GM23248 (cell line): ENCODE measurements at regions not wholly inside any gene's neighbourhood (a gene's known extent, or its start where the extent isn't known, plus 50 kb on each side); places are given as distances from the start of the nearest gene placed in this dataset. TPM values are rescaled to one million over a fixed set of nuclear protein-coding genes. Genes with fewer than 3 reads are reported as not detected.

Source experiments
- DNase-seq: peaks from one replicate; pipeline ENCODE4 v3.0.0-alpha.2; 2015
- H2AFZ ChIP-seq: fragments of 200-600 bp; sonication (generic); 2 replicates; pipeline ENCODE4 v1.6.1; 2016; ENCODE audit warnings: antibody characterized with exemption
- H3F3A ChIP-seq: fragments of 200-600 bp; sonication (generic); 2 replicates; pipeline ENCODE4 v1.6.1; 2016; ENCODE audit warnings: mild to moderate bottlenecking, antibody characterized with exemption, mixed run types; ENCODE audit not compliant: insufficient read depth
- H3K27ac ChIP-seq: fragments of 200-600 bp; sonication (generic); 2 replicates; pipeline ENCODE4 v1.5.1; 2016; ENCODE audit warnings: mild to moderate bottlenecking
- H3K27me3 ChIP-seq: fragments of 200-600 bp; sonication (generic); replicated peaks from 2 replicates; pipeline ENCODE4 v1.6.1; 2016; ENCODE audit warnings: mild to moderate bottlenecking; ENCODE audit not compliant: insufficient read depth
- H3K36me3 ChIP-seq: fragments of 200-600 bp; sonication (generic); 2 replicates; pipeline ENCODE4 v1.6.1; 2016; ENCODE audit warnings: low read depth, mild to moderate bottlenecking
- H3K4me1 ChIP-seq: fragments of 200-600 bp; sonication (generic); 2 replicates; pipeline ENCODE4 v1.6.1; 2016; ENCODE audit warnings: mild to moderate bottlenecking; ENCODE audit not compliant: insufficient read depth
- H3K4me2 ChIP-seq: fragments of 200-600 bp; sonication (generic); one replicate; pipeline ENCODE4 v1.6.1; 2016; ENCODE audit warnings: mild to moderate bottlenecking; ENCODE audit not compliant: unreplicated experiment
- H3K4me3 ChIP-seq: fragments of 200-600 bp; sonication (generic); 2 replicates; pipeline ENCODE4 v1.5.1; 2016; ENCODE audit warnings: mild to moderate bottlenecking
- H3K79me2 ChIP-seq: fragments of 200-600 bp; sonication (generic); 2 replicates; pipeline ENCODE4 v1.6.1; 2016; ENCODE audit warnings: mild to moderate bottlenecking; ENCODE audit not compliant: insufficient read depth
- H3K9ac ChIP-seq: fragments of 200-600 bp; sonication (generic); 2 replicates; pipeline ENCODE4 v1.6.1; 2016; ENCODE audit warnings: mild to moderate bottlenecking
- H3K9me2 ChIP-seq: fragments of 200-600 bp; sonication (generic); 2 replicates; pipeline ENCODE4 v1.6.1; 2016; ENCODE audit warnings: mixed run types, mild to moderate bottlenecking, moderate library complexity; ENCODE audit not compliant: insufficient read depth
- H3K9me3 ChIP-seq: fragments of 200-600 bp; sonication (generic); one replicate; pipeline ENCODE4 v1.6.1; 2017; ENCODE audit warnings: low read depth
- H4K20me1 ChIP-seq: fragments of 200-600 bp; sonication (generic); 2 replicates; pipeline ENCODE4 v1.6.0; 2016; ENCODE audit not compliant: insufficient read depth
- EZH2 ChIP-seq: fragments of 200-600 bp; sonication (generic); IDR thresholded peaks from 2 replicates; pipeline ENCODE4 v1.6.1; 2018; ENCODE audit warnings: antibody characterized with exemption, mild to moderate bottlenecking; ENCODE audit not compliant: insufficient read depth, poor library complexity, severe bottlenecking
- EZH2phosphoT487 ChIP-seq: fragments of 200-600 bp; sonication (generic); IDR thresholded peaks from 2 replicates; pipeline ENCODE4 v1.6.1; 2018; ENCODE audit warnings: antibody characterized with exemption, moderate library complexity, mild to moderate bottlenecking, low read depth; ENCODE audit not compliant: insufficient read depth
- WGBS, 2 experiments: methylation state at CpG; one replicate each; pipeline ENCODE4 v1.1.6; 2015 to 2017; ENCODE audit warnings: low lambda C conversion rate in 2 of 2, low coverage in 1 of 2; ENCODE audit errors: missing lambda C conversion rate in 2 of 2; 5-methylcytosine and 5-hydroxymethylcytosine counted together
- in situ Hi-C: fragments of 300-500 bp; cut with MboI; formaldehyde crosslinking; loops from 2 replicates; pipeline ENCODE4 v1.15.0; 2020
- small RNA-seq: library from RNA; depleted of rRNA; stranded (forward); fragments of <200 nt; gene quantifications from one replicate; pipeline ENCODE3, GENCODE V24; 2014; ENCODE audit warnings: low read depth, low replicate concordance

GRCh38 chr10:126849646-126850045 is 55.6 kb upstream of the DOCK1 start:
- Histone ChIP-seq H3K4me3 (no peak overlapping the region), H3K27me3 (peaks cover 57% of the 10 kb centered on the region), H4K20me1 (no peaks in the 10 kb centered on the region), H3F3A (no peaks in the 10 kb centered on the region), H3K27ac (no peak overlapping the region), H3K9ac (no peak overlapping the region), H2AFZ (no peak overlapping the region), H3K4me1 (no peaks in the 10 kb centered on the region), H3K9me3 (no peaks in the 10 kb centered on the region), H3K9me2 (no peaks in the 10 kb centered on the region), H3K79me2 (no peaks in the 10 kb centered on the region), H3K4me2 (no peak overlapping the region), H3K36me3 (no peaks in the 10 kb centered on the region)
- DNase-seq, result no peak
- in situ Hi-C loops, result no loop called here
- TF ChIP-seq EZH2phosphoT487, result no peak
- no peak for TF ChIP-seq EZH2
- 64 to 68% methylated on average over 3 of the region's 3 CpGs for WGBS, 2 experiments

GRCh38 chr10:126851414-126852108 is 53.7 kb upstream of the DOCK1 start:
- no peaks in the 10 kb centered on the region for H3K9me2 ChIP-seq
- H3K9me3 ChIP-seq, result no peaks in the 10 kb centered on the region
- H3K9ac ChIP-seq, result no peak overlapping the region
- H2AFZ ChIP-seq, result no peak overlapping the region
- no peaks in the 10 kb centered on the region for H3K36me3 ChIP-seq
- peaks cover 54% of the 10 kb centered on the region for H3K27me3 ChIP-seq
- H3F3A ChIP-seq, result no peaks in the 10 kb centered on the region
- DNase-seq, result no peak
- no peak overlapping the region for H3K4me2 ChIP-seq
- WGBS, 2 experiments, result 58 to 60% methylated on average over 7 of the region's 7 CpGs
- no peak overlapping the region for H3K27ac ChIP-seq
- no peak overlapping the region for H3K4me3 ChIP-seq
- in situ Hi-C loops, result no loop called here
- no peaks in the 10 kb centered on the region for H4K20me1 ChIP-seq
- H3K4me1 ChIP-seq, result no peaks in the 10 kb centered on the region
- TF ChIP-seq EZH2 (no peak), EZH2phosphoT487 (no peak)
- H3K79me2 ChIP-seq, result no peaks in the 10 kb centered on the region

GRCh38 chr10:126854726-126855495 is 50.3 kb upstream of the DOCK1 start:
- no peak overlapping the region for H2AFZ ChIP-seq
- H3K36me3 ChIP-seq, result no peaks in the 10 kb centered on the region
- WGBS, 2 experiments, result 20 to 21% methylated on average over 10 of the region's 10 CpGs
- no peaks in the 10 kb centered on the region for H3K9me2 ChIP-seq
- H3K27ac ChIP-seq, result no peak overlapping the region
- no peaks in the 10 kb centered on the region for H3F3A ChIP-seq
- in situ Hi-C loops, result no loop called here
- no peak for TF ChIP-seq EZH2
- TF ChIP-seq EZH2phosphoT487, result no peak
- H3K79me2 ChIP-seq, result no peaks in the 10 kb centered on the region
- no peak for DNase-seq
- H3K27me3 ChIP-seq, result peaks cover 41% of the 10 kb centered on the region
- H4K20me1 ChIP-seq, result no peaks in the 10 kb centered on the region
- H3K9ac ChIP-seq, result no peak overlapping the region
- no peak overlapping the region for H3K4me3 ChIP-seq
- H3K4me2 ChIP-seq, result no peak overlapping the region
- H3K4me1 ChIP-seq, result no peaks in the 10 kb centered on the region
- H3K9me3 ChIP-seq, result no peaks in the 10 kb centered on the region

Small RNAs in the stretch of these regions (small RNA-seq; reads per million reads assigned to genes)
- gene RF00271, result not detected
